GM12875 (cell line): ENCODE measurements at regions not wholly inside any gene's neighbourhood (a gene's known extent, or its start where the extent isn't known, plus 50 kb on each side); places are given as distances from the start of the nearest gene placed in this dataset.

Experiments
- H3K4me3 ChIP-seq: one replicate; pipeline ENCODE4 v1.5.1; 2011; ENCODE audit warnings: low read depth, low read length, control low read depth
- CTCF ChIP-seq: IDR thresholded peaks from 2 replicates; pipeline ENCODE4 v1.5.1; 2011; ENCODE audit warnings: low read depth, mild to moderate bottlenecking, control low read depth, inconsistent platforms, low read length, moderate library complexity, borderline replicate concordance; ENCODE audit not compliant: insufficient read depth

- TF ChIP-seq CTCF: no peak
Observed at GRCh38 chr21:41558842-41559241, 50.9 kb upstream of the TMPRSS2 start.

GRCh38 chr21:41557884-41558283, 49.9 kb upstream of the TMPRSS2 start:
- H3K4me3 ChIP-seq: no peak overlapping the region

More at GRCh38 chr21:41558842-41559241, 50.9 kb upstream of the TMPRSS2 start:
- H3K4me3 ChIP-seq: no peak overlapping the region

More at GRCh38 chr21:41557884-41558283, 49.9 kb upstream of the TMPRSS2 start:
- TF ChIP-seq CTCF: no peak
